ENCODE measurements at regions not wholly inside any gene's neighbourhood (a gene's known extent, or its start where the extent isn't known, plus 50 kb on each side); places are given as distances from the start of the nearest gene placed in this dataset.

GRCh38 chr7:13153266-13153665, 465.8 kb downstream of the ARL4A start:
- DNase-seq (ENCODE audit: low read depth, low spot score) (no peak), FAIRE-seq (no peak)
- Histone ChIP-seq H3K9ac (replicated peaks; ENCODE audit: extremely low read depth, insufficient read depth, low read length) (no peak overlapping the region), H2AFZ (ENCODE audit: low read depth, low read length) (no peak overlapping the region), H3K27me3 (ENCODE audit: control insufficient read depth in 2 of 2, insufficient read depth in 2 of 2, low read length in 2 of 2) (no peaks in the 10 kb centered on the region), H3K79me2 (ENCODE audit: control insufficient read depth, insufficient read depth, low read length) (no peaks in the 10 kb centered on the region), H3K9me1 (replicated peaks; ENCODE audit: control insufficient read depth, extremely low read depth, insufficient read depth, low read length) (no peaks in the 10 kb centered on the region), H4K20me1 (replicated peaks; ENCODE audit: control insufficient read depth, extremely low read depth, insufficient read depth, low read length) (no peaks in the 10 kb centered on the region), H3K9me3 (replicated peaks; ENCODE audit: control insufficient read depth, insufficient read depth, low read length) (no peaks in the 10 kb centered on the region), H3K4me1 (ENCODE audit: control insufficient read depth, extremely low read depth, insufficient read depth, low read length) (no peaks in the 10 kb centered on the region), H3K4me2 (ENCODE audit: insufficient read depth, low read length) (no peak overlapping the region), H3K36me3 (ENCODE audit: control insufficient read depth in 2 of 2, extremely low read depth in 1 of 2, insufficient read depth in 2 of 2, low read length in 2 of 2) (no peaks in the 10 kb centered on the region), H3K4me3 (replicated peaks in 1 of 3; ENCODE audit: insufficient read depth in 1 of 3, low read depth in 1 of 3, low read length in 3 of 3) (no peak overlapping the region), H3K27ac (ENCODE audit: insufficient read depth, low read depth, low read length) (no peak overlapping the region)
- intact Hi-C loops (cut with micrococcal nuclease) = no loop called here
- TF ChIP-seq MAX (IDR thresholded peaks at IDR 0.05; ENCODE audit: insufficient read depth, insufficient read length) = no peak
- no peak for TF ChIP-seq CTCF (IDR thresholded peaks at IDR 0.05; ENCODE audit: extremely low read depth in 1 of 2, insufficient read depth in 1 of 2, low read depth in 1 of 2, low read length in 2 of 2)
- TF ChIP-seq POLR2AphosphoS5 (IDR thresholded peaks at IDR 0.05; ENCODE audit: insufficient read depth, low read depth, low read length) = no peak
- TF ChIP-seq FOS (IDR thresholded peaks at IDR 0.05; ENCODE audit: borderline replicate concordance, insufficient read depth, low read length) = no peak
- no peak for TF ChIP-seq MYC (IDR thresholded peaks at IDR 0.05; ENCODE audit: low read depth, low read length)
- no peak for TF ChIP-seq JUN (IDR thresholded peaks at IDR 0.05; ENCODE audit: borderline replicate concordance, insufficient read depth, insufficient read length, low read depth)
- TF ChIP-seq EZH2 (IDR thresholded peaks at IDR 0.05; ENCODE audit: borderline replicate concordance, low read depth, low read length, severe bottlenecking) = no peak
- no peak for TF ChIP-seq GATA2 (IDR thresholded peaks at IDR 0.05; ENCODE audit: insufficient read depth, insufficient read length, low read depth, low read length)
- TF ChIP-seq POLR2A (IDR thresholded peaks at IDR 0.05; ENCODE audit: low read depth, low read length) = no peak
- dilution Hi-C loops (cut with MboI; ENCODE audit: extremely low pct_ligation_motif_present, low sequenced_read_pairs) = no loop called here
- CTCF ChIA-PET = interaction anchor here (1.0 to 1.3 kb wide), 2 partner anchors 114 to 467 kb away, joined by 3 read pairs; no protein-coding TSS in a partner anchor
- no TSS peak for BruUV-seq (replicated peaks)
- POLR2A ChIA-PET = no interaction called here

Measured in endothelial cell of umbilical vein (primary cell).